HFFc6 (cell line): ENCODE measurements at regions not wholly inside any gene's neighbourhood (a gene's known extent, or its start where the extent isn't known, plus 50 kb on each side); places are given as distances from the start of the nearest gene placed in this dataset.

Experiments used
- DNase-seq: peaks from one replicate; pipeline ENCODE4 v3.0.0-alpha.2; 2018
- H3K27ac Mint-ChIP-seq: 2 replicates; pipeline ENCODE4 v1.8.0; 2020; ENCODE audit warnings: mild to moderate bottlenecking, mixed read lengths
- H3K27me3 Mint-ChIP-seq: 2 replicates; pipeline ENCODE4 v1.8.0; 2021; ENCODE audit warnings: mild to moderate bottlenecking, moderate library complexity, mixed read lengths; ENCODE audit not compliant: insufficient read depth
- H3K36me3 Mint-ChIP-seq: 2 replicates; pipeline ENCODE4 v1.8.0; 2021; ENCODE audit warnings: low read depth, mixed read lengths
- H3K4me1 Mint-ChIP-seq: 2 replicates; pipeline ENCODE4 v1.8.0; 2020; ENCODE audit warnings: low read depth, mixed read lengths
- H3K4me3 Mint-ChIP-seq: 2 replicates; pipeline ENCODE4 v1.8.0; 2020; ENCODE audit warnings: mild to moderate bottlenecking, moderate library complexity, mixed read lengths
- H3K9me3 Mint-ChIP-seq: 2 replicates; pipeline ENCODE4 v1.8.0; 2020; ENCODE audit warnings: mild to moderate bottlenecking, mixed read lengths
- CTCF ChIP-seq: fragments of 200-600 bp; sonication (generic); IDR thresholded peaks from 2 replicates; pipeline ENCODE4 v1.5.0; 2021; ENCODE audit warnings: antibody characterized with exemption, mild to moderate bottlenecking

GRCh38 chr6:133796235-133796634 is 92.7 kb upstream of the TCF21 start:
- Mint-ChIP-seq H3K36me3 (peaks cover 23% of the 10 kb centered on the region), H3K4me3 (no peak overlapping the region), H3K27ac (no peak overlapping the region), H3K4me1 (peaks cover 17% of the 10 kb centered on the region), H3K9me3 (peaks cover 11% of the 10 kb centered on the region; the same call in 1 of the 2 replicates), H3K27me3 (no peaks in the 10 kb centered on the region; the same call in 1 of the 2 replicates)
- TF ChIP-seq CTCF, result no peak
- no peak for DNase-seq

DNA sequence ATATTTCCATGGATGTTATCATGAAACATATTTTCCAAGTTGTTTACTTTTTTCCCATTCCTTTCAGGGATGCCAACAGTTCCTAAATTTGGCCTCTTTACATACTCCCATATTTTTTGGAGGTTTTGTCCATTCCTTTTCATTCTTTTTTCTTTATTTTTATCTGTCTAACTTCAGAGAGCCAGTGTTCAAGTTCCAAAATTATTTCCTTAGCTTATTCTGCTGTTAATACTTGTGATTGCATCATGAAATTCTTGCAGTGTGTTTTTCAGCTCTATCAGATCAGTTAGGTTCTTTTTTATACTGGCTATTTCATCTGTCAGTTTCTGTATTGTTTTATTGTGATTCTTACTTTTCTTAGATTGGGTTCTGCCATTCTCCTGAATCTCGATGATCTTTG is 89.9 kb upstream of the TCF21 start:
- no peak for TF ChIP-seq CTCF
- DNase-seq, result no peak
- Mint-ChIP-seq H3K4me3 (no peak overlapping the region), H3K27ac (no peak overlapping the region), H3K27me3 (no peaks in the 10 kb centered on the region; the same call in 1 of the 2 replicates), H3K4me1 (peaks cover 18% of the 10 kb centered on the region), H3K36me3 (peaks cover 23% of the 10 kb centered on the region), H3K9me3 (peaks cover 11% of the 10 kb centered on the region; the same call in 1 of the 2 replicates)

DNA sequence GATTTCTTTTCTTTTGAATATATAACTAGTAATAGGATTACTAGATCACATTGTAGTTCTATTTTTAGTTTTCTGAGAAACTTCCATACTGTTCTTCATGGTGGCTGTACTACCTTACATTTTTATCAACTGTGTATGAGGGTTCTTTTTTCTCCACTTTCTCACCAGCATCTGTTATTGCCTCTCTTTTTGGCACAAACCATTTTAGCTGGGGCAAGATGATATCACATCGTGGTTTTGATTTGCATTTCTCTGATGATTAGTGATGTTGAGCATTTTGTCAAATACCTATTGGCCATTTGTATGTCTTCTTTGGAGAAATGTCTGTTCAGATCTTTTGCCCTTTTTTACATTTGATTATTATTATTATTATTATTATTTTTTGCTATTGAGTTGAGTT is 86.1 kb upstream of the TCF21 start:
- Mint-ChIP-seq H3K4me3 (no peak overlapping the region), H3K4me1 (peaks cover 10% of the 10 kb centered on the region), H3K36me3 (peaks cover 13% of the 10 kb centered on the region; the same call in 1 of the 2 replicates), H3K27me3 (no peaks in the 10 kb centered on the region; the same call in none of the 2 replicates), H3K27ac (no peak overlapping the region), H3K9me3 (0 out of 2 replicates have a peak, but pooled peaks cover 7% of the 10 kb centered on the region)
- TF ChIP-seq CTCF, result no peak
- no peak for DNase-seq

- no peak for TF ChIP-seq CTCF
Measured at GRCh38 chr6:133804265-133804664, 84.6 kb upstream of the TCF21 start.

GRCh38 chr6:133805876-133806275 is 83.0 kb upstream of the TCF21 start:
- Mint-ChIP-seq H3K36me3 (no peaks in the 10 kb centered on the region), H3K4me3 (no peak overlapping the region), H3K9me3 (no peaks in the 10 kb centered on the region), H3K27ac (no peak overlapping the region), H3K4me1 (peaks cover 10% of the 10 kb centered on the region), H3K27me3 (no peaks in the 10 kb centered on the region; the same call in 1 of the 2 replicates)
- DNase-seq, result no peak
- TF ChIP-seq CTCF, result no peak

More at GRCh38 chr6:133804265-133804664, 84.6 kb upstream of the TCF21 start:
- Mint-ChIP-seq H3K36me3 (0 out of 2 replicates have a peak, but pooled peaks cover under 1% of the 10 kb centered on the region), H3K27ac (no peak overlapping the region), H3K27me3 (no peaks in the 10 kb centered on the region; the same call in 1 of the 2 replicates), H3K9me3 (no peaks in the 10 kb centered on the region), H3K4me3 (no peak overlapping the region), H3K4me1 (peaks cover 10% of the 10 kb centered on the region)
- no peak for DNase-seq
